Right forelimb (tissue), 1 donor: ENCODE measurements at regions not wholly inside any gene's neighbourhood (a gene's known extent, or its start where the extent isn't known, plus 50 kb on each side); places are given as distances from the start of the nearest gene placed in this dataset.

Experiments
- DNase-seq: peaks from one replicate; pipeline ENCODE4 v3.0.0-alpha.2; 2018

DNA sequence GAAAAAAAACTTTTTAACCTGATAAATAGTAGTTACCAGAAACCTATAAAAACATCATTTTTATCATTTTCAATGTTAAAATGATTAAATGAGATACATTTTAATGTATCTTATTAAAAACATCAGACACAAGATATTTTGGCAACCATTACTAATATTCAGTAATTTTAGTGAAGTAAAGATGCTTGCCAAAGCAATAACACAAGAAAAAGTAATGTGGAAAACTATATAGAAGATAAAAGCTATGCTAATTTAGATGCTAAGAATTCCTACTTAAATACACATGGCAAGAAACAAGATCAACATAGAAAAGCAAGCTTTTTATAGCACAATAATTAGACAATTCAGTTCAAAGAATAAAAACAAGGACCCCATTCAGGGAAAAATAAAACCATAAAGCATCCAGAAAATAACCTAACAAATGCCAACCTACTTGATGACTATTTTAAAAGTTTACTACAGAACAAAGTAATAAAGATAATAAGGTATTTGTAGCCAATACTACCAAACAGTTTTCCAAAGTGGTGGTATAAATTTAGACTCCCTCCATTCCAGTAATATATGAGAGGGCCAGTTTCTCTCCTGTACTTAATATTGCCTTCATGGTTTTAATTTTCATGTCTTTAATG lies 489.5 kb downstream of the CDH2 start:
- DNase-seq, result no peak

DNA sequence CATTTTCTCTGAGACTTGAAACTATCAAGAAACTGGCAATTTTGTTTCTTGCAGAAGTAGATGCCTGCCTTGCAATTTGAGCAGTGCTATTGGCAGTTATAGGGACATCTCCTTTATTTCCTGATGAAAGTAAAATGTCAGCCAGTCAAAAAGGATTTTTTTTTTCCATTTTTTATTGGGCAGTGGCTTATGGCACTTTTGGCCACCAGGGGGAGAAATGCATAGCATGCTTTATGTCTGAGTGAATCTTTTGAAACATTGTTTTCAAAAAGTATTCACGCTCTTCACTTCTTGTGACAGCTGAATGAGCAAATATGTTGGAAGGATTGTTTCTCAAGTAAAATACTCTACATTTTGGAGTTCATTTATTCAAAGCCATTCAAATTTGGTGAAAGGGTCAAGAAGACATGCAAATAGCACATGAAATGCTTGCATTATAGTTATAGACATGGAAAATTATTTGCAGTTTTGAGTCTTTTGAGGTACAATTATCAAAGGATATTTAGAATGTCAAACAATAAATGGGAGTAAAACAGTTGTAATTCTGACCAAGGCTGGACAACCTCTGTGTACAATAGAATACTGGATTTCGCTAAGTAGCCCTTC lies 491.0 kb downstream of the CDH2 start:
- no peak for DNase-seq

DNA sequence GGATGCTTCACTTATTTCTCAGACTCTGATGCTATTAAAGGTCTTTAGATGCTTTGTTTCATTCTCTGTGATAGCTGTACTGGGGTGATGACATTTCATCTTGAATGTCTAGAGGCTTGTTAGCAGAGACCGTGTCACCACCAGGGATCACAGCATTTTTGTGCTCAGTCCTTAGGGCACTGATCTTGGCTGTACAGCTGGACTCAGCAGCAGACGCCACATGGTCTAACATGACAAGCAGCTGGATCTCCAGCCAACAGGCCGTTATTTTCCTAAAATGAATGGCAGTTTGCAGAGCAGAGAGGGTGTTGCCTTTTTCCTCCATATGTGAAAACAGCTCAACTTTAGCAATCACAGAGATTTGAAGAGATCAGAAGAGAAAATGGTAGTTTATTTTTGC lies 491.8 kb downstream of the CDH2 start:
- no peak for DNase-seq

DNA sequence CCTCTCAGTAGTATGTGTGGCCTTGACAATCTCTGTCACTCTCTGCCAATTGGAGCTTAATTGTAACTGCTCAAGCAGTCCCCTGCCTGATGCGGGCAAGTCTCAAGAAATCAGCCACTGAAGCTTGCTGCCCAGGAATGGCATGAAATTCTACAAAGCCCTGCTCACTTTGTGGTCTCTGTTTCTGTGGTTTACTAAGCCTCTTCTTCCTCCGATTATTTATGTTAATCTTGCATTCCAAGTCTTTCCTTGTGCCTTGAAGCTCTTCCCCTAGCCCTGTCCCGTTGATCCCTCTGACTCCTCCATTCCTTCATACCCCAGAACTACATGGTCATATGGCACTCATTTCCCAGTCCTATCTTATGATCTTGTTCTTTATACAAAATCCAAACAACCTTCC lies 489.3 kb upstream of the CHST9 start:
- DNase-seq, result no peak

DNA sequence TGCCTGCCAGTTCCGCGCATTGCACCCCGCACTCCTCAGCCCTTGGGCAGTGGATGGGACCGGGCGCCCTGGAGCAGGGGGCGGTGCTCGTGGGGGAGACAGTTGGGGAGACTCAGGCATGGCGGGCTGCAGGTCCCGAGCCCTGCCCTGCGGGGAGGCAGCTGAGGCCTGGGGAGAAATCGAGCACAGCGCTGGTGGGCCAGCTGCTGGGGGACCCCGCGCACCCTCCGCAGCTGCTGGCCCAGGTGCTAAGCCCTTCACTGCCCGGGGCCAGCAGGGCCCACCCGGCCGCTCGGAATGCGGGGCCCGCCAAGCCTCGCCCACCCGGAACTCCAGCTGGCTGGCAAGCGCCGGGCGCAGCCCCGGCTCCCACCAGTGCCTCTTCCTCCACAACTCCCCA lies 488.8 kb upstream of the CHST9 start:
- no peak for DNase-seq

DNA sequence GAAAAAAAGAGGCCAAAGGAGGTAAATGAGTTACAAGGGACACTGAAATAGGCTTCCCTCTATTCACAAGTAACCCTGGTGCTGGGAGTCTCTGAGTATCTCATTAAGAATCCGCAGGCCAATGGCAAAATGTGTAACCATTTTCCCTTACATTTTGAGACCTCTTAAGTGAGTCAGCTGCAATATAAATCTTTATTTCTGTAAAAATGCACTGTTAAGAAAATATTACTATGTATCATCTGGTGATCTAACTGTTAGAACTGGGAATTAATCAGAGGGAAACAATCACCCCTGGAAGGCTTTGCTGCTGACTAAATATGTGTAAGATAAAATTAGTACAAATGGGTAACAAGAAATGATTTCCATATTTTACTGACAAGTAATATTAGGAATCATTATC lies 483.1 kb upstream of the CHST9 start:
- no peak for DNase-seq

DNA sequence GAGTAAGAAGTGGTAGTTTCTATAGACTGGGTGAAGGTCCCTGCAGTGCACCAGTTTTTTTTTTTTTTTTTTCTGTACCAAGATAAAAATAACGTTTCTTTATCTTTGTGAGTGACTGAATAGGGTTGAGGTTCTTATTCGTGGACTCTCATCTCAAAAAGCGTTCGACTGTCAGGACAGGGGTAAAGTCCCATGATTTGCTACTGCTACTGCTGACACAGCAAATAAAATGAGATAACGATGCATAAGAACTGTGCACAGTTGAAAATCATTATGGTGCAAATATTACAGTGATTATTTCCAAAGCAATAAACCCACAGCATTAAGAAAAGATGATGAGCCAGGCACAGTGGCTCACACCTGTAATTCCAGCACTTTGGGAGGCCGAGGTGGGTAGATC lies 482.0 kb upstream of the CHST9 start:
- DNase-seq, result no peak

DNA sequence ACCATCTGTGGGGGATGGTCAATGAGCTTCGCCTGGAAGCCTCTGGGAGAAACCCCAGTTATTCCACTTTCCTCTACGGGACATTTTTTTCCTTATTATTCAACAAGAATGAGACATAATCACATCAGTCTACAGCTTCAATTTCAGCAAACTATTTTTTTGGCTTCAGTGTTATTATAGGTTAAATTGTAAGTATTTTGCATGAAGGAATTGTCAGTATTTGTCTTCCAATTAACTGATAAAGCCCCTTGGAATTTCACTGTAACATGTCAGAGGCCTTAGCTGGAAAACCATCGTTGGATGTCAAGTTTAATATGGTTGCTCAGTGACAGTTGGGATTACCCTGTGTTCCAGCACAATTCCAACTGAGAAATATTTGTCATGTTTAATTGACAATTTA lies 480.9 kb upstream of the CHST9 start:
- DNase-seq, result no peak

DNA sequence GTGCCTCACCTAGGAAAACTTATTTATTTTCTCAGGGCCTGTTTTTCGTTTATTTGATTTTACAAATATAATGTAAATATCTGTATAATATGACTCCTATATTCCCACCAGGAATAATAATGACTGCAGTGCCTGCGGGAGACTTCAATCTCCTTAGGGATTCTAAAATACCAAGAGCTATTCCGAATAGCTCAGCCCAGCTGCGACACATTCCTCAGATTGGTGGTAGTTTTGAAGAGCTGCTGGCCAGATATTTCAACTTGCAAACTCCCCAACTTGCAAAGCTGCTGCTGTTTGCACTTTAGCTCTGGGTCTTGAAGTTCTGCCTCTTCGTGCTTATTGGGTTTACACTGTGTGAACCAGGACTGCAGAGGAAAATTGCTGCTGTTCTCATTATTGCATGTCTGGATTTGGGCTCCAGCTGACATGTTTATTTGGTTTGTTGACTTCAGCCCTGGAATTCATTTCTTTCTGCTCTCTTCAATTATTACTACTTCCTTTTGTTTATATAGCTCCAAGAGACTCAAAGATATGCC lies 480.2 kb upstream of the CHST9 start:
- DNase-seq, result no peak

DNA sequence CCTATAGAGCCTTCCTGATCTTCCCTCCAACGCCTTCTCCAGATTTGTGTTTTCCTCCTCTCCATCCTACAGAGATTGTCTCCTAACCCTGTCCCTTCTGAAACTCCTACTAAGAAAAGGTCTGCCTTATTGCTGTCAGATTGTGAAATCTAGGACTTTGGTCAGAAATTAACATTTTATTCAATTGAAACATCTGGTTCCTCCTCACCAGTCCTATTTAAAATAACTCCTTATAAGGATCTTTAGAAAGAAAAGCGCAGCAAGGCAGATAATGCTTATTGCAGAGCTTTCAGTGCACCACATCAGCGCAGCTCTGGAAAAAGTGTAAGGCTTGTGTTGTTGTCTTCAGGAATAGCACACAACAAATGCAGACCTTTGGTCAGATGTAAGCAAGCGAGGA lies 477.8 kb upstream of the CHST9 start:
- DNase-seq, result no peak

DNA sequence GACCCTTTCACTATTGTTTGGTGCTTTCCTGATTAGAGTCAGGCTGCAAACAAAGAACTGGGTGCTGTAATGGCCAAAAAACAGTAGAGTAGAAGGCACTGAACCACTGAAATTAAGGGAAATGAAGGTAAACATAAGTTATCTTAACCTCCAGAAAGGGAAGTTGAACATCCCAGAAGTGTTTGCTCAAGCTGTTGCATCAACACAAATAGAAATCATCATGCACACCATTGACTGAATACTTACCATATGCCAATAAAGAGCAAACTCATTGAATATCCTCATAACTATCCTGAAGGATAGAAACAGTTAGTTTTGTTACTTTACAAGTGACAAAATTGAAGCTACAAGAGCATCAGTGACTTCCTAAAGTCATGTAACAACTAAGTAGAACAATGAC lies 477.4 kb upstream of the CHST9 start:
- no peak for DNase-seq

DNA sequence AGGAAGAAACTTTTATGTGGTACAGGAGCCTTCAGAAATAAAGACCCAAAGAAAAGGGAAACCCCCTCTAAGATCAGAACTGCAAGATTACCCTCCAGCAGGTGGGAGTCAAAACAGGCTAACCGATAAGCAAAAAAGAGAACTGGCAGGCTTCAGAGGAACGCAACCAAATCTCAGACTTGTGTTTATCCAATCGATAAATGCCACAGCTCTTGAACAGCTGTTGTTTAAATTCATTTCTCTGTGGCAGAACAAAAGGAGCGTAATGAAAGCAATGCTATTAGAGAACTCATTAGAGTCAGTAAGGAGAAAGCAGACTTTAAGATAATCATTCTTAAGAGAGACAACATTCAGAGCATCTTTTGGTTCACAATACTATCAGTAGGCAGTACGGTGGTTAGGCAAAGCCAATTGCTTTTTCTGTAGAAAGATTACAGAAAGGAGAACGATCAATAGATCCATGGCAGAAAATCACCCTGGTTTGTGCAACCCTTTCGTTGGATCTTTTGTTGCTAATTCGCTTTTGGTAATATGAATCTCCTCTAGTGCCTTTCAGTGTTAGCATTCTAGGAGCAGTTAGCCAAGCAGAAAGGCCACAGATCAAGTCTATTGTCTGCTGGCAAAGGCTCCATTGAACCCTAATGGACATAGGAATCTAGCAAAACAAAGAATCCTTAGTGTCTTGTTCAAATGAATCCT lies 476.4 kb upstream of the CHST9 start:
- DNase-seq, result no peak

DNA sequence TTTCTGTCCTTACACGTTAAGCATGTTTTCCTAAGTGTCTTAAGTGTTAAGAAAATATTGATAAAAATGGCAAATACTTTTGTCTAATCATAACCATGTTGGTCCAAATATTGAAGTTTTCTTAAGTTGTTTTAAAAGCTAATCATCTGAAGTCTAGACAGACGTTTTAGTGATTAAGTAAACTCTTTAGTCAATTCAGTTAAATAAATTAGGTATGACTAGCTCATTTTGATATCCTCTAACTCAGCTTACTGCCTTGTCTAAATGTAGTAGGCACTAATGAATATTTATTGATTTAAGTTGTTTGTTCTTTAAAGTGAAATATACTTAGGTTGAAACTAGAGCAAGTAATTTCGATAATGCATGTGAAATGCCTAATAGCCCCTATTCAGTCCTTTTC lies 471.8 kb upstream of the CHST9 start:
- no peak for DNase-seq

DNA sequence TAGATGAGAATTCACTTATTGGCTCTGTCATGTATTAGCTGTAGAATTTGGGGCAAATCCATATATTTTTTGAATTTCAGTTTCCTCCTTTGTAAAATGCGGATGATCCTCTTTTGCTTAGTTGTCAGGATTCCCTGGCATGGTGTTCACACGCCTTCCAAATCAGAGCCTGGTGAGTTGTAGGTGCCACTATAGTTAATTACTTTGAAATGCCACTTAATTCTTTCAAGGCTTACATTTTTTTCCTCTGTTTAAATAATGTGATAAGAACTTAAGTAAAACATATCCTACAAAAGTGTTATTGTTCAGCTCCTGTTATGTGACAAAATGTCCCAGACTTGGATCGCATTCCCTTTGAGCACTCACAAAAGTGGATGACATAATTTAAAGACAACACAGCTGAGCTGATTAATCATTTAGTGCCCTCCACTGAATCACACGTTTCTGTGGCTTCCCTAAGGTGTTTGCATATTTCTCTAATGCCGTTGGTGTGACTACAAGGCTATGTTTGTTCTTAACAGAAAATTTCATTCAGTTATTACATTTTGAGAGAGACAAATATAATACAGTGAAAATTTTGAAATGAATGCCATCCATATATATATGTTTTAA lies 471.2 kb upstream of the CHST9 start:
- DNase-seq, result no peak

DNA sequence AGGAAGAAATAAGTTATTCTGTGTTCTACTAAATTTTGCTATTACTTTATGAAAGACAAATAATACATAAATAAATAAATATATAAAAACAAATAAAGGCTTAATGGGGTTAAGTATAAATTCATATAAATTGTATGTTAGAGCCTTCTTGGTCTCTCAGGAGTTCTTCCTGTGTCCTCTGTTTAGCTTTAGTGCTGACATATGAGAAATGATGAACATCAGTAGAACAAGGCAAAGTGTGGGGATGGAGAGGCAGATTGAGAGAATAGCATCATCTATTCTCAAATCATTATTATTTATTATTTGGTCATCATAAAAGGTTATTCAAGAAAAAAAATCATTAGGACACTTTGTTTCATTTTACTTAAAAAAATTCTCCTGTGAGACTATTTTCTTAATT lies 468.1 kb upstream of the CHST9 start:
- no peak for DNase-seq

DNA sequence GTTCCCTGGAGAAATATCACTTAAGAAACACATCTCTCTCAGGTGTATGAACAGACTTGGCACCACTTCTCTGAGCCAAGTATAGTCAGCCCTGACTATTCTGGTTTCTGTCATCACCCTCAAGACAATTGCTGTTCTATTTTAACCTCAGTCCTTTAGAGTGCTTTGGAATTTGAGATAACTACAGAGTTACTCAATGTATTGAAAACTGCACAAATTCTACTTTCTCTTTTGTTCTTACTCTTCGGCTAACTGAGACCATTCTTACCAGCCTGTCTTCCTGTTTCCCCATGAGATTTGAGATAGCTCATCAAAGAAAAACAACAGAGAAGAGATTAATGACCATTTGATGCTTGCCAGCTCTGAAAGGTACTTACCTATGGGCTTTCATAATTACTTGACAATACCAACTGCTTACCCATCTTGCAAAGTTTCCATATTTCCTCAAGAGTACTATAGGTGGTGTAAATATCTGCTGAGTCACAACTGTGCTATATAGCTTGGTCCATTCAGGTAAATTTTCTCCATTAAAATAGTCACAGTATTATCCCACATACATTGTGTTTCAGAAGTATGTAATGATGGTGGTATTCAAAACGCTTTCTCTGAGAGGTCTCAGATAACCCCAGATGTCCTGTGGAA lies 467.5 kb upstream of the CHST9 start:
- DNase-seq, result no peak

DNA sequence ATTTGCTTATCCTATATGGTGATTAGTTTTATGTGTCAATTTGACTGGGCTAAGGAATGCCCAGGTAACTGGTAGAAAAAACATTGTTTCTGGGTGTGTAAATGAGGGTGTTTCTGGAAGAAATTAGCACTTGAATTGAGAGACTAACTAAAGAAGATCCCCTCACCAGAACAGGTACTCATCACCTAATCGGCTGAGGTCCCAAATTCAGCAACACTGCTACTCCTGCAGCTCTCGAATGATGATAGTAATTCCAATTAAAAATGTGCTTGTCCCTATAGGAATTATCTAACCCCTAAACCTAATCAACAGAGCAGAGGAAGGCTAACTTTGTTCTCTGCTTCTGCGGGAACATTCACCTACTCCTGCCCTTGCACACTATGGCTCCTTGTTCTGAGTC lies 464.5 kb upstream of the CHST9 start:
- no peak for DNase-seq

DNA sequence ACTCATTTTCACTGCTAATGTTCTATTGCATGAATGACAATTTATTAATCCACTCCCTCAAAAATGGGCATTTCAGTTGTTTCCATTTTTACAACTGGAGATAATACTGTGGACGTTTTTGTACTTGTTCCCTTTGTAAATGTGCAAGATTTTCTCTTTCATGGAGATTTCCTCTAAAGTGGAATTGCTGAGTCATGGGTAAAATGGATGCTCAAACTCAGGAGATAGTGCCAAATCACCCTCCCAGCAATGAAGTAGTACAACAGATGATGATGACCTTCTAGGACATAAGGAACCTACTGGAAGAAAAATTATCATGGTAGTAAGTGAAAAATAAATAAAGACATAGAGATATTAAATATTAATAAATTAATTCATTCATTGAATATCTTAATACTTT lies 460.8 kb upstream of the CHST9 start:
- no peak for DNase-seq

DNA sequence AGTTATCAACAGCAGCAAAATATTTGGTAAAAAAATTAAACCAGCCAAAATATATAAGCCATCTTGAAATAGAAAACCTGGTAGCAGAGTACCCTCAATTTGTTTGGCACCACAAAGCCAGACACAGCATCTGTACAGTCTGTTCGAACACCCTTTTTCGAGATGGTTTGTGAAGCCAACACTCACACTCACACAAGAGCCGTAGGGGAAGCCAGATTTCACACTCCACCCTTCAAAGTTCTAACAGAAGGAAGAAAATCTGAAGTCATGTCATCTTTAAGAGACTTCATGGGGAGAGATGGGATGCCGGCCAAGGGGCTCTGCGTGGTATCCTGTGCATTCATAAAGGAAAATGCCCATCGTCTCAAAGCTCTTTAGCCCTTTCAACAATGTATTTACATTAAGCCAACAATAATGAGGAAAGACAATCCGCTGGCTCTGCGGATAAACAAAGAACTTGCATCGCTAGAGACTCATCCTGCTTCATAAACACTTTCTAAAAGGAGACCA lies 451.5 kb upstream of the CHST9 start:
- no peak for DNase-seq

DNA sequence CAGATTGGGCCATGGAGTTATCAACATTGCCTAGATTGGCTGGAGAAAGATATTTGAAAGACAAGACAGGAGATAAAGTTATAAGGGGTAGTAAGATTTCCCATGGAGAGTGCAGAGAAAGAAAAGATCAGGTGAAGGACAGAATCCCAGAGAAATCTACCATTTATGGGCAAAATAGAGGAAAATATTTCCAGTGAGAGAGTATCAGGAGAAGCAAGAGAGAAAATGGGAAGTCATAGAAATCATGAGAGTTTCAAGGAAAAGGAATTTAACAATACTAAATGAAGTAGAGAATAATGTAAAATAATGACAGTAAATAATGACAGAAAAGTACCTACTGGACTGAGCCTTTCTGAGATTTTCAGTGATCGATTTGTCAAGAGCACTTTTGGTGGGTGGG lies 447.6 kb upstream of the CHST9 start:
- no peak for DNase-seq

DNA sequence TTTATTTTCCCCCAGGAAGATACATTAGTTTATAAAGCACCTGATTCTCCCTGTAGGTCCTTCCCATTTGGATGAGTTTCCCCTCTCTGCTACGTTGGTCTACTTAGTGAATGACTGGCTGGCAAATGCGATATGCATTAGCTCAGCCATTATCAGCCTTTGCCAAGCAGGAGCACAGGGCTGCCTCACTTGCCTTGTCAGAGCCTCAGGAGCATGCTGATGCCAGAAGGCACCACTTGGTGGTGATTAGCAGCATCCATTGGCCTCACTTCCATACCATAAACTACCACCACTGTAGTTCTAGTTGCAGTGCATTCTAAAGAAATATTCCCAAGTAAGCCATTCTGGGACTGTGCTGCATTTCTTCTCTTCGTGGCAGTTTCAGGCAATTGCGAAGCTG lies 442.8 kb upstream of the CHST9 start:
- DNase-seq, result no peak

DNA sequence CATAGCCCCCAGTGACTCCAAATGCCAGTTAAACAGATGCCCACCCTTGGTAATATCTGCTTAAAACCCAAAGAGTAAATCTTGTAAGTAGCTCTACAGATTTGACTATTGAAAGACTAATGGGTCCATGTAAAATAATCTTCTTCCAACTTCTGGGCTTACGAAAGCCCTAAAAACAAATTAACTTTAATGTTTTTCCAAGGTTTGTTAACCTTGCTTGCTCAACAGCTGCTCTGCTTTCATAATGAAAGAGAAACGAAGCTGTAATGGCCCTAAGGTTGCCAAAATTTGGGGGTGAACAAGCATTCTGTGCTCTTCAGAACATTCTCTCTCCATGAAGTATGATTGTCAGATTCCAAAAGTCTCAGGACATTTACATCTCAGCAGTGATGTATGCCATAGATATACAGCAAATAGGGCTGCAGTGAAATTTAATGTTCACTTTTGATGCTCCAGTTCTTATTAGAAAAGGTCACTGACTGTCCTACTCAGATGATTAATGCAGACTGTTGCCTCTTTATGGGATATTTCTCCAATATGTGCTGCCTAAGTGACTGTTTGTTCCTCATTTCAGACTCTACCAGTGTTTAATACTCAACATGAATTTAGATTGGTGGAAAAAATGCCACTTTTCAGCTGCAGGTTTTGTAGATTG lies 436.3 kb upstream of the CHST9 start:
- DNase-seq, result no peak

DNA sequence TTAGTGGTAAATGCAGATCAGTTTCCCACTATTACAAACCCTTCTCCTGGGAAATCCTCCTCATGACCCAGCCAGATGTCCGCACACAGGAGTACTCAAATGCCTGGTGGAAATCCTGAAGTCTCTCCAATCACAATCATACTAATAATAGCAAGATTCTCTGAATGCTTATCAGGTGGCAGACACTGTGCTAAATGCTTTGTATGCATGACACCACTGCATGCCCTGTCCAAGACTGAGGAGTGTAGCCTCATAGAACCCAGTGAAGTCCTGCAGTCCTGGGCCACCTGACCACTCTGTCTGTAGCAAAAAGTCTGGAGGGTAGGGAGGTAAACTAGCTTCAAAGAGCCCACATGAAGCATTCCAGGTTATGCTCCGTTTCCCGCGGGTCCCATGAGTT lies 434.8 kb upstream of the CHST9 start:
- no peak for DNase-seq
